HEK293 (cell line): ENCODE measurements at regions not wholly inside any gene's neighbourhood (a gene's known extent, or its start where the extent isn't known, plus 50 kb on each side); places are given as distances from the start of the nearest gene placed in this dataset.

Experiments used
- CTCF ChIA-PET: fragments of 350-600 bp; formaldehyde crosslinking; extraction: SDS; loops from one replicate; lab custom pipeline; 2021; ENCODE audit warnings: antibody characterized with exemption; lab: Yijun Ruan, JAX
- POLR2A ChIA-PET: fragments of 300-600 bp; formaldehyde crosslinking; extraction: SDS; loops from one replicate; lab custom pipeline; 2020; ENCODE audit warnings: antibody characterized with exemption, inconsistent platforms; lab: Yijun Ruan, JAX
- H3K27ac ChIP-seq: fragments of 200-500 bp; sonication (Bioruptor generic); 2 replicates; pipeline ENCODE4 v1.5.1; 2014; ENCODE audit warnings: low read depth, low read length, control low read depth, inconsistent platforms; ENCODE audit errors: extremely low read depth
- H3K36me3 ChIP-seq, 2 experiments: fragments of 200-500 bp in 1 of 2; sonication (Bioruptor generic) in 1 of 2; 1 replicate in 1 of 2; 2 replicates in 1 of 2; pipeline ENCODE4 v1.5.1; 2014 to 2017; ENCODE audit warnings: inconsistent platforms in 2 of 2, low read length in 2 of 2; ENCODE audit not compliant: control insufficient read depth in 2 of 2, insufficient read depth in 1 of 2
- H3K4me1 ChIP-seq: fragments of 200-500 bp; sonication (Bioruptor generic); 2 replicates; pipeline ENCODE4 v1.5.1; 2014; ENCODE audit warnings: mild to moderate bottlenecking, low read length, inconsistent platforms; ENCODE audit not compliant: control insufficient read depth, insufficient read depth
- H3K4me3 ChIP-seq: 2 replicates; pipeline ENCODE4 v1.5.1; 2011; ENCODE audit warnings: low read depth, mild to moderate bottlenecking, control low read depth, low read length, moderate library complexity
- H3K9me3 ChIP-seq: fragments of 200-500 bp; sonication (Bioruptor generic); 2 replicates; pipeline ENCODE4 v1.5.1; 2014; ENCODE audit warnings: low read depth, low read length, inconsistent platforms; ENCODE audit not compliant: control insufficient read depth, insufficient read depth
- CTCF ChIP-seq: fragments of 450-650 bp; formaldehyde crosslinking; IDR thresholded peaks from 2 replicates; pipeline ENCODE4 v1.5.1; 2016; ENCODE audit warnings: missing biosample characterization, missing genetic modification characterization
- GLI4 ChIP-seq: fragments of 450-650 bp; formaldehyde crosslinking; IDR thresholded peaks from 2 replicates; pipeline ENCODE4 v1.5.1; 2016; ENCODE audit warnings: missing biosample characterization, missing genetic modification characterization
- INSM2 ChIP-seq: fragments of 450-650 bp; formaldehyde crosslinking; IDR thresholded peaks from 2 replicates; pipeline ENCODE4 v1.5.1; 2016; ENCODE audit warnings: missing biosample characterization, missing genetic modification characterization
- PRDM10 ChIP-seq: fragments of 450-650 bp; formaldehyde crosslinking; IDR thresholded peaks from 2 replicates; pipeline ENCODE4 v1.5.1; 2016; ENCODE audit warnings: missing biosample characterization, missing genetic modification characterization
- SALL2 ChIP-seq: fragments of 450-650 bp; formaldehyde crosslinking; IDR thresholded peaks from 2 replicates; pipeline ENCODE4 v1.5.0; 2017; ENCODE audit warnings: missing biosample characterization, mild to moderate bottlenecking, missing genetic modification characterization, borderline replicate concordance
- ZBTB1 ChIP-seq: fragments of 450-650 bp; formaldehyde crosslinking; IDR thresholded peaks from 2 replicates; pipeline ENCODE4 v1.5.1; 2016; ENCODE audit warnings: missing biosample characterization, missing genetic modification characterization
- ZNF148 ChIP-seq: fragments of 450-650 bp; formaldehyde crosslinking; IDR thresholded peaks from 2 replicates; pipeline ENCODE4 v1.5.0; 2017; ENCODE audit warnings: missing biosample characterization, missing genetic modification characterization, borderline replicate concordance
- ZNF24 ChIP-seq: fragments of 450-650 bp; formaldehyde crosslinking; IDR thresholded peaks from 2 replicates; pipeline ENCODE4 v1.5.1; 2016; ENCODE audit warnings: missing biosample characterization, missing genetic modification characterization
- ZNF404 ChIP-seq: fragments of 450-650 bp; formaldehyde crosslinking; IDR thresholded peaks from 2 replicates; pipeline ENCODE4 v1.5.1; 2017; ENCODE audit warnings: missing biosample characterization, missing genetic modification characterization
- ZNF416 ChIP-seq: fragments of 450-650 bp; formaldehyde crosslinking; IDR thresholded peaks from 2 replicates; pipeline ENCODE4 v1.5.1; 2016; ENCODE audit warnings: missing biosample characterization, missing genetic modification characterization
- ZNF426 ChIP-seq: fragments of 450-650 bp; formaldehyde crosslinking; IDR thresholded peaks from 2 replicates; pipeline ENCODE4 v1.5.1; 2017; ENCODE audit warnings: missing biosample characterization, missing genetic modification characterization, mild to moderate bottlenecking, inconsistent platforms, moderate library complexity
- ZNF510 ChIP-seq: fragments of 450-650 bp; formaldehyde crosslinking; IDR thresholded peaks from 2 replicates; pipeline ENCODE4 v1.5.1; 2018; ENCODE audit warnings: mild to moderate bottlenecking, missing genetic modification characterization, missing biosample characterization; ENCODE audit not compliant: insufficient replicate concordance
- ZNF585B ChIP-seq: fragments of 450-650 bp; formaldehyde crosslinking; IDR thresholded peaks from 2 replicates; pipeline ENCODE4 v1.5.1; 2016; ENCODE audit warnings: missing biosample characterization, missing genetic modification characterization
- ZNF701 ChIP-seq: fragments of 450-650 bp; formaldehyde crosslinking; IDR thresholded peaks from 2 replicates; pipeline ENCODE4 v1.5.1; 2016; ENCODE audit warnings: missing biosample characterization, missing genetic modification characterization
- ZNF776 ChIP-seq: fragments of 450-650 bp; formaldehyde crosslinking; IDR thresholded peaks from 2 replicates; pipeline ENCODE4 v1.5.0; 2017; ENCODE audit warnings: missing biosample characterization, missing genetic modification characterization, borderline replicate concordance
- TF ChIP-seq, protein P1 (sequence below): fragments of 450-650 bp; IDR thresholded peaks from 2 replicates; pipeline ENCODE4 v1.5.1; 2018; ENCODE audit warnings: missing biosample characterization, missing genetic modification characterization

DNA sequence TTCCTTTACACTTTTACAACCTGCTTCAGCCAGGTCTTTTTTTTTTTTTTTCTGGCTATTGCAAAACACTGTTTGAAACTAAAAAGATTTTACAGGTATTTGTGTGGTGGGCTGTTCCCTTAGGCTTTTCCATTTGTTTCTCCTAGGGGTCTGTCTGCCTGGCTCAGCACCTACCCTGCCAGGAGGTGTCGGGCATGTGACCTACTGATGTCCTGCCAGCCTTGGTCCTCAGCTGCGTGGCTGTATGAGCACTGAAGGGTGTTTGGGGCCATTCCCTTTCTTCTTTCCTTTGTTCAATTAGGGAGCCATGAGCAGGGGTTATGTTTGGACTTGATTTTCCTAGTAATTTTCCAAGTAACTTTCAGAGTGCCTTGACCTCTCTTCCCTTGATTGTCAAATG lies 269.2 kb upstream of the SALL1 start (continued):
- no peak for TF ChIP-seq ZNF776 (tag by site-specific recombination)
- no peak for TF ChIP-seq ZNF24 (tag by site-specific recombination)
- TF ChIP-seq ZNF426, result no peak
- no peak for TF ChIP-seq ZNF510 (tag by site-specific recombination)
- TF ChIP-seq ZNF701, result no peak
- TF ChIP-seq, protein P1, sequence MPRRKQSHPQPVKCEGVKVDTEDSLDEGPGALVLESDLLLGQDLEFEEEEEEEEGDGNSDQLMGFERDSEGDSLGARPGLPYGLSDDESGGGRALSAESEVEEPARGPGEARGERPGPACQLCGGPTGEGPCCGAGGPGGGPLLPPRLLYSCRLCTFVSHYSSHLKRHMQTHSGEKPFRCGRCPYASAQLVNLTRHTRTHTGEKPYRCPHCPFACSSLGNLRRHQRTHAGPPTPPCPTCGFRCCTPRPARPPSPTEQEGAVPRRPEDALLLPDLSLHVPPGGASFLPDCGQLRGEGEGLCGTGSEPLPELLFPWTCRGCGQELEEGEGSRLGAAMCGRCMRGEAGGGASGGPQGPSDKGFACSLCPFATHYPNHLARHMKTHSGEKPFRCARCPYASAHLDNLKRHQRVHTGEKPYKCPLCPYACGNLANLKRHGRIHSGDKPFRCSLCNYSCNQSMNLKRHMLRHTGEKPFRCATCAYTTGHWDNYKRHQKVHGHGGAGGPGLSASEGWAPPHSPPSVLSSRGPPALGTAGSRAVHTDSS (tag by site-specific recombination), result no peak
- TF ChIP-seq INSM2 (tag by site-specific recombination), result no peak
- TF ChIP-seq SALL2 (tag by site-specific recombination), result no peak
- no peak for TF ChIP-seq ZNF148 (tag by site-specific recombination)
- no peak for TF ChIP-seq CTCF (tag by site-specific recombination)
- TF ChIP-seq ZNF585B, result no peak
- TF ChIP-seq, all 188 proteins: peak for 0

- POLR2A ChIA-PET, result no interaction called here
- Histone ChIP-seq H3K9me3 (no peaks in the 10 kb centered on the region), H3K27ac (no peak overlapping the region), H3K4me3 (no peak overlapping the region), H3K4me1 (no peaks in the 10 kb centered on the region), H3K36me3 (no peaks in the 10 kb centered on the region)
- TF ChIP-seq ZNF404 (tag by site-specific recombination) (no peak), GLI4 (tag by site-specific recombination) (no peak), ZNF416 (no peak)
- CTCF ChIA-PET, result no interaction called here
Measured at GRCh38 chr16:51419768-51420167, 268.7 kb upstream of the SALL1 start.

DNA sequence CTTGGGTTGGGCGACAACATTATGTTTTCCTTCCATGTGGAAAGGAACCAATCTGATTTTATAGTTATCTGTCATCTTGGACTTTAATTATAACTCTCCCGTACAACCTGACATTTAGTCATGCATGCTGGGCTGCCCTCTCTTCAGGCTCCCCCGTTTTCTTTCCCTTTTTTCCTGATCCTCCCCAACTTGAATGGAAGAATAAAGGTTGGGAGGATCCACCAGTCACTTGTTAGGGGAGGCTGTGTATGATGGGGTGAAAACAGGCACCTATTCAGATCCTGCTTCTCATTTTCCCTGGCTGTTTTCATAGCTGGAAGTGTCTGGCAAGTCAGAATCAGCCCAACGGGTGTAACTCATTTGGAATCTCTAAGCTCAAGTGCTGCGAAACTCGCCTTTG lies 267.2 kb upstream of the SALL1 start:
- CTCF ChIA-PET, result no interaction called here
- POLR2A ChIA-PET, result no interaction called here
- H3K4me3 ChIP-seq, result no peak overlapping the region
- H3K27ac ChIP-seq, result no peak overlapping the region
- no peak for TF ChIP-seq ZBTB1 (tag by site-specific recombination)
- peak; percentile 77 for TF ChIP-seq PRDM10 (tag by site-specific recombination)
- TF ChIP-seq, all 188 proteins: peak for 1
- H3K9me3 ChIP-seq, result no peaks in the 10 kb centered on the region
- no peaks in the 10 kb centered on the region for H3K4me1 ChIP-seq
- no peaks in the 10 kb centered on the region for H3K36me3 ChIP-seq
